Pancreas (tissue), 10 donors: ENCODE measurements at regions not wholly inside any gene's neighbourhood (a gene's known extent, or its start where the extent isn't known, plus 50 kb on each side); places are given as distances from the start of the nearest gene placed in this dataset.

Experiments used
- ATAC-seq, 4 donors: fragments of 200-7000 bp; cut with Tn5 transposase; one replicate each; pipeline versions ENCODE4 v1.8.0 to v1.9.1; 2020; ENCODE audit warnings: mild to moderate bottlenecking in 4 of 4, moderate library complexity in 4 of 4
- DNase-seq, 6 donors: peaks; one replicate each; pipeline ENCODE4 v3.0.0-alpha.2; 2020
- FAIRE-seq: peaks from 2 replicates; lab custom pipeline; 2012; peaks lifted over from hg19 to GRCh38; lab: Jason Lieb, UNC
- H3K27ac ChIP-seq, 4 donors: fragments of 200-600 bp; sonication (generic); 1 replicate in 3 of 4; 2 replicates in 1 of 4; pipeline versions ENCODE4 v1.5.0 to v1.8.0; 2020
- H3K27me3 ChIP-seq, 4 donors: fragments of 200-600 bp; one replicate each; pipeline ENCODE4 v1.8.0; 2021
- H3K36me3 ChIP-seq, 3 donors: fragments of 200-600 bp; sonication (generic) in 1 of 3; one replicate each; pipeline versions ENCODE4 v1.5.0 to v1.8.0; 2020 to 2021
- H3K4me1 ChIP-seq, 3 donors: fragments of 200-600 bp; one replicate each; pipeline ENCODE4 v1.8.0; 2021
- H3K4me3 ChIP-seq, 4 donors: fragments of 200-600 bp; sonication (generic) in 2 of 4; one replicate each; pipeline versions ENCODE4 v1.5.0 to v1.8.0; 2020 to 2021
- H3K9me3 ChIP-seq, 4 donors: fragments of 200-600 bp; one replicate each; pipeline ENCODE4 v1.8.0; 2021
- CTCF ChIP-seq, 4 donors: fragments of 200-600 bp; sonication (generic) in 3 of 4; IDR thresholded peaks; one replicate each; pipeline versions ENCODE4 v1.5.0 to v1.8.0; 2021; ENCODE audit warnings: antibody characterized with exemption in 4 of 4
- whole genome bisulfite sequencing, 2 donors: extraction: QIAGEN DNeasy Blood & Tissue Kit; methylation state at CpG; one replicate each; pipeline ENCODE4 v1.1.7; 2013; 5-methylcytosine and 5-hydroxymethylcytosine counted together
- intact Hi-C, 3 donors: fragments of 100-400 bp; cut with DNase I; formaldehyde crosslinking; loops; one replicate each; pipeline versions ENCODE4 v1.11.1 to v1.14.2; 2022
- donor health status: healthy with polysubstance abuse.
- donor health status: DM: no; HTN: no; CAD: no; lungs with moderate emphysema.
- donor health status: DM: no; HTN: no; CAD: no.
- donor health status: control.
- donor health status: control.
- donor health status: Bipolar disorder and iron deficiency.
- donor health status: DM: yes; HTN: yes; CAD: no.
- donor health status: DM: no; HTN: no; CAD: no.
- donor health status: DM: no; HTN: no; CAD: no.
- donor health status: DM: yes; HTN: yes; CAD: no.

- Histone ChIP-seq H3K27ac (no peak overlapping the region), H3K4me1 (no peaks in the 10 kb centered on the region), H3K9me3 (no peaks in the 10 kb centered on the region), H3K4me3 (no peak overlapping the region), H3K36me3 (no peaks in the 10 kb centered on the region), H3K27me3 (no peaks in the 10 kb centered on the region)
- no peak for TF ChIP-seq CTCF (IDR thresholded peaks at IDR 0.05)
- no peak for DNase-seq
- WGBS, 2 donors = 80 to 88% methylated on average over 2 of the region's 2 CpGs
- intact Hi-C loops = no loop called here
- no peak for FAIRE-seq
- ATAC-seq = no peak
Measured at GRCh38 chr2:67255933-67256615, 141.1 kb upstream of the ETAA1 start.

DNA sequence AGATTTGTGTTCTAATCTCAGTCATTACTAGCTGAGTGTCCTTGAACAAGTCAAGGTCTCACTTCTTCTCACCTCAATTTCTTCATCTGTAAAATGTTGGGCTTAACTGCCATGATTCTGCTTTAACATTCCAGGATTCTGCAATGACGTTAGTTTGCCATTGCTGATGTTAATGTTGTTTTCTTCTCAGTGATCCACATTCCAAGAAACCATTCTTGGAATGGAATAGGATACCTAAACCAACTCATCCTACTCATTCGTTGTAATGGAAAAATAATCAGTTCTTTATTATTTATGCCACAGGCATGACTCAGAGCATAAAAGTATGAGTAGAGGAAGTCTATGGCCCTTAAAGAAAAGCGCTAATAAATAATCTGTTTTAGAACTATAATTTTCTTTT is 140.2 kb upstream of the ETAA1 start:
- intact Hi-C loops = no loop called here
- DNase-seq (no peak), ATAC-seq (no peak), FAIRE-seq (no peak)
- TF ChIP-seq CTCF (IDR thresholded peaks at IDR 0.05) = no peak
- 88 to 89% methylated on average over 3 of the region's 3 CpGs for WGBS, 2 donors
- Histone ChIP-seq H3K4me1 (no peaks in the 10 kb centered on the region), H3K9me3 (no peaks in the 10 kb centered on the region), H3K36me3 (no peaks in the 10 kb centered on the region), H3K27ac (no peak overlapping the region), H3K4me3 (no peak overlapping the region), H3K27me3 (no peaks in the 10 kb centered on the region)

DNA sequence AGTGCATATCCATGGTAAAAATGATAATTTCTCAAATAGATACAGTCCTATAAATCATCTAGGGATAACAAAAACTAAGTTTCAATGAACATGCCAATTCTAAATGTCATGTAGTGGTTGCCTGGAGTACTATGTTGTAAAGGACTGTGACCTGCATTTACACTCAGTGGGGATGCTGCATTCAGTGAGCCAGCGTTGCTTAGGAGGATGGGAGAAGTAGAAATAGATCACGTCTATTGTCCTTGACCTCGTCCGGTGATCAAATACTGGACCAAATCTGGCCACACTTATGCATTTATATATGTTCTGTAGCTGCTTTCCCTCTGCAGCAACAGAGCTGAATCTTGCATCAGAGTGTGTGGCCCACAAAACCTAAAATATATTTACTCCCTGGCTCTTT is 139.0 kb upstream of the ETAA1 start:
- no peak for FAIRE-seq
- TF ChIP-seq CTCF (IDR thresholded peaks at IDR 0.05) = no peak
- no peak overlapping the region for H3K4me3 ChIP-seq
- DNase-seq = no peak
- H3K4me1 ChIP-seq = no peaks in the 10 kb centered on the region
- H3K27me3 ChIP-seq = no peaks in the 10 kb centered on the region
- H3K9me3 ChIP-seq = no peaks in the 10 kb centered on the region
- intact Hi-C loops = no loop called here
- H3K27ac ChIP-seq = no peak overlapping the region
- no peak for ATAC-seq
- WGBS, 2 donors = 69 to 89% methylated on average over 4 of the region's 4 CpGs
- no peaks in the 10 kb centered on the region for H3K36me3 ChIP-seq

DNA sequence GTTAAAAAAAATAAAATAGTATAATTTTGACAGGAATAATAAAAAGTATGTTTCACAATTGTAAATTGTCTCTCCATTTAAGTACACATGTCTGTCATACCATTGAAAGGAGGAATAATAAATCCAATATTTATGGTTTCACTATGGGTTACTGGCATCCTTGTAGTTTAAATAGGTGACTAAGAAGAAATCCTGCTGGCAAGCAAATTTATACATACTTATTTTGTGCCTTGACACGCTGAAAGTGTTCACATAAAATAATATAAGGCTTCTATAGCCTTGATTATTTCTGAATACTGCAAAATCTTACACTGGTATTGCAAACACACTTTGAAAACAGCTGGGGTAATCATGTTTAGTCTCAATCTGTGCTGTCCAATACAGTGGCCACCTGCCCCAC is 138.3 kb upstream of the ETAA1 start:
- no peak for TF ChIP-seq CTCF (IDR thresholded peaks at IDR 0.05)
- Histone ChIP-seq H3K27me3 (no peaks in the 10 kb centered on the region), H3K27ac (no peak overlapping the region), H3K36me3 (no peaks in the 10 kb centered on the region), H3K9me3 (no peaks in the 10 kb centered on the region), H3K4me3 (no peak overlapping the region), H3K4me1 (no peaks in the 10 kb centered on the region)
- ATAC-seq (no peak), DNase-seq (no peak), FAIRE-seq (no peak)
- 96% methylated on average over 1 of the region's 1 CpG for WGBS, 2 donors
- intact Hi-C loops = no loop called here

DNA sequence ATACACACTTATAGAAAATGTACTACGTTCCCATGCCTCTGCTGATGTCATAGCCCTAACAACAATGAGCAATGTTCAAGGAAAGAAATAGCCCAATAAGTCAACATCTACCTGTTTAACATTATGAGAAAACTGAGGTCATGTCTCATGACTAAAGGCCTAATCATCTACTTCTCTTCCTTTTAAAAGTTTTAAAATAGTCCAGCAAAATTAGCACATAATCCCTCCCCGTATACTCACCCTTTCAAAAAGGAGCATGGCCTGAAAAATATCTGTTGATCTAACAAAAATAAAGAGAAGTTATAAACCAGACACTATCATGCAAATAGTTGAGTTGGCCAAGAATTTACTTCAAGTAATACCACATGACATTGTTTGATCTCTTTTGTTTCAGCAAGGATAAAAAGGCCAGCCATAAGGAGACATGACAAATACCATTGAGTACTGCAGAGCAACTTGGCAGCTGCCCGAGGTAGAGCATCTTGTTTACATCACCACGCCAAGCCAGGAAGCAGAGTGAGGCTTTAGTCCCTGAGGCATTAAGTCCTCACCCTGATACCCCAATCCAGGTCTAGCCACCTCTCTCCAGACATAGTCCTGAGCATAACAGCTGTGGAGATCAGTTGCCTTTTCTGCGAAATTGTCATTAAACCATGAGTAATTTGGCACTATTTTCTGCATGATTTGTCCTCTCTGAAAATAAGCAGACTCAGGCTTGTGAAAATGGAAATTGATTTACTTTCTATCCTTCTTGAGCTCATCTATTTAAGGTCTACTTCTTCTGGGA is 137.4 kb upstream of the ETAA1 start:
- no peaks in the 10 kb centered on the region for H3K27me3 ChIP-seq
- 76 to 77% methylated on average over 5 of the region's 5 CpGs for WGBS, 2 donors
- H3K4me3 ChIP-seq = no peak overlapping the region
- ATAC-seq (peak in 3 of 4 donors; percentile 60 to 71 (median 70)), DNase-seq (peak in 3 of 6 donors; percentile 5 to 15 (median 12)), FAIRE-seq (peak; percentile 92)
- no peaks in the 10 kb centered on the region for H3K36me3 ChIP-seq
- no peak for TF ChIP-seq CTCF (IDR thresholded peaks at IDR 0.05)
- H3K9me3 ChIP-seq = no peaks in the 10 kb centered on the region
- no peaks in the 10 kb centered on the region for H3K4me1 ChIP-seq
- peak overlapping the region in 1 of 4 donors; percentile 2 for H3K27ac ChIP-seq
- intact Hi-C loops = no loop called here
